Central memory CD8-positive, alpha-beta T cell (primary cell): ENCODE measurements at regions not wholly inside any gene's neighbourhood (a gene's known extent, or its start where the extent isn't known, plus 50 kb on each side); places are given as distances from the start of the nearest gene placed in this dataset.

ENCODE experiments used
- ATAC-seq: fragments of 150-1000 bp; cut with Tn5 transposase; replicated peaks from 2 replicates; pipeline ENCODE4 v1.10.0; 2022; ENCODE audit warnings: mild to moderate bottlenecking, moderate FRiP score, moderate number of reproducible peaks; ENCODE audit not compliant: poor library complexity, severe bottlenecking; ENCODE audit errors: extremely low read depth
- DNase-seq, 2 donors: peaks; one replicate each; pipeline ENCODE4 v3.0.0; 2021; ENCODE audit warnings: low spot score in 2 of 2
- H3K27ac Mint-ChIP-seq: one replicate; pipeline ENCODE4 v1.8.0; 2022; ENCODE audit warnings: low read depth, mild to moderate bottlenecking, moderate library complexity, mixed read lengths
- H3K27me3 Mint-ChIP-seq: one replicate; pipeline ENCODE4 v1.8.0; 2022; ENCODE audit warnings: mixed read lengths
- H3K36me3 Mint-ChIP-seq: one replicate; pipeline ENCODE4 v1.8.0; 2022; ENCODE audit warnings: mild to moderate bottlenecking, moderate library complexity, mixed read lengths; ENCODE audit not compliant: insufficient read depth
- H3K4me1 Mint-ChIP-seq: one replicate; pipeline ENCODE4 v1.8.0; 2022; ENCODE audit warnings: mixed read lengths
- H3K4me3 Mint-ChIP-seq: one replicate; pipeline ENCODE4 v1.8.0; 2022; ENCODE audit warnings: mild to moderate bottlenecking, moderate library complexity, mixed read lengths
- H3K9me3 Mint-ChIP-seq: one replicate; pipeline ENCODE4 v1.8.0; 2022; ENCODE audit warnings: mixed read lengths

DNA sequence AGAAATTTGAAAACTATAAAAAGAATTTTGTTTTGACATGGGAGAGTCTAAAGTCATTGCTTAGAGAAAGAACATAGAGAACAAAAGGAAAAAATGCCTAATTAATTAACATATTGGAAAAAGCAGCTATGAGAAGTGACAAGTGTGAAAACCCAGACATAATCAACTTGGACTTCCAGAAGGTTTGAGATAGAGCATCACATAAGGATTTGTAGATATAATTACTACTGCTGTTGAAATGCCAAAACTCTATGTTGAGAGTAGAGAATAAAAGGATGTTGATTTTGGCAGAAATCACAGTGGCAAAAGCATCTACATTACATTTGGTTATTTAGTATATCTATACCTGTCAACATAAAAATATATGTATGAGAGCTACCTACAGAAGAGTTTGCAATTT is 135.1 kb downstream of the SLC41A2 start:
- Mint-ChIP-seq H3K4me3 (no peak overlapping the region), H3K27me3 (no peaks in the 10 kb centered on the region), H3K9me3 (no peaks in the 10 kb centered on the region), H3K4me1 (peaks cover 4% of the 10 kb centered on the region), H3K27ac (no peak overlapping the region), H3K36me3 (peaks cover 1% of the 10 kb centered on the region)
- ATAC-seq, result no peak
- DNase-seq, result no peak

DNA sequence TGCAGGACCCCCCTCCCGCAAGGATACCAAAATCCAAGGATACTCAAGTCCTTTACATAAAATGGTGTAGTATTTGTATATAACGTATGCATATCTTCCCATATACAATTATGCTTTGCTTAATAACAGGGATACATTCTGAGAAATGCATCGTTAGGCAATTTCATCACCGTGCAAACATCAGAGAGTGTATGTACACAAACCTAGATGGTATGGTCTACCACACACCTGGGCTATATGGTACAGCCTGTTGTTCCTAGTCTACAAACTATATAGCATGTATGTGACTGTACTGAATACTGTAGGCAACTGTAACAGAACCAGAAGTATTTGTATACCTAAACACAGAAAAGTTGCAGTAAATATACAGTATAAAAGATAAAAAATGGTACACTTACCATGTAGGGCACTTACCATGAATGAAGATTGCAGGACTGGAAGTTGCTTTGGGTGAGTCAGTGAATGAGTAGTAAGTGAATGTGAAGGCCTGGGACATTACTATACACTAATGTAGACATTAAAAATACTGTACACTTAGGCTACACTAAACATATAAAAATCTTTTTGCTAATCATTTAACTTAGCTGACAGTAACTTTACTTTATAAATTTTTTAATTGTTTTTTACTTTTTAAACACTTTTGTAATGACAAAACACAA is 141.1 kb downstream of the SLC41A2 start:
- Mint-ChIP-seq H3K4me1 (no peaks in the 10 kb centered on the region), H3K27me3 (no peaks in the 10 kb centered on the region), H3K36me3 (no peaks in the 10 kb centered on the region), H3K9me3 (no peaks in the 10 kb centered on the region), H3K4me3 (no peak overlapping the region), H3K27ac (no peak overlapping the region)
- ATAC-seq (no peak), DNase-seq (no peak)

DNA sequence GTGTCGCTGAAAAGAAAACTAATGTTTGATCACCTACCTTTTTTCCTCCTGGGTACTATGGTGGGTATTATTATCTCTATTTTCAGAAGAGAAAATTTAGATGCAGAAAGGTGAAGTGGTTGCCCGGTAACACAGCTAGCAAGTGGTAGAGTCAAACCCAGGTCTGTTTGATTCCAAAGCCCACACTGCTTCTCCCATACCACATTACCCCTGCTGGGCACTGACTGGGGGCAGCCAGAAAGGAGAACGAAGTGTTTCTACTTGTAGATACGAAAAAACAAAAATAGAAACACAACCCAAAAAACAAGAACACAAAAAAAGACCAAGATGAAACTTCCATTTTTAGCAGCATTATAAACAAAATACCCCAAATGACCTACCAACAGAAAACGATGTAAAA is 142.2 kb downstream of the SLC41A2 start:
- no peak overlapping the region for H3K4me3 Mint-ChIP-seq
- H3K9me3 Mint-ChIP-seq, result no peaks in the 10 kb centered on the region
- DNase-seq (no peak), ATAC-seq (no peak)
- H3K27ac Mint-ChIP-seq, result no peak overlapping the region
- no peaks in the 10 kb centered on the region for H3K36me3 Mint-ChIP-seq
- H3K4me1 Mint-ChIP-seq, result no peaks in the 10 kb centered on the region
- H3K27me3 Mint-ChIP-seq, result no peaks in the 10 kb centered on the region

DNA sequence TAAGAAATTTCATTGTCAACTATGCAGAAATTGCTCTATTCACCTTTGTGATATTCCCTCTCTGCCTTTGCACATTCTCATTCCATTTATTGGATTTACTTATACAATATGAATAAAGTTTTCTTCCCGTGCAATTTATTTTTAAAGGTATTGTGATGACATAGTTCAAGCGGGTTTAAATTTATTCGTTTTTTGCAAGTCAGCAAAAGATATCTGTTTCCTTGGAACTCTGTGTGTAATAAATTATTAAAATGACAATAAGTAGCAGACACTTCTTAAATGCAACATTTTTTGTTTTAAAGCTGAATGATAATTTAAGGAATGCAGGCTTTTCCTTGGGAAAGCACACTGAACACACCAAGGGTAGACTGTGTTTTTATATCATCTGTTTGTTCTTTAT is 143.1 kb downstream of the SLC41A2 start:
- no peak for ATAC-seq
- Mint-ChIP-seq H3K9me3 (no peaks in the 10 kb centered on the region), H3K4me1 (no peaks in the 10 kb centered on the region), H3K36me3 (no peaks in the 10 kb centered on the region), H3K27ac (no peak overlapping the region), H3K4me3 (no peak overlapping the region), H3K27me3 (no peaks in the 10 kb centered on the region)
- DNase-seq, result no peak
